Transverse colon (tissue), 4 donors: ENCODE measurements at regions not wholly inside any gene's neighbourhood (a gene's known extent, or its start where the extent isn't known, plus 50 kb on each side); places are given as distances from the start of the nearest gene placed in this dataset.

Experiments used
- CTCF ChIP-seq, 5 experiments: fragments of 200-600 bp in 3 of 5; fragments of 450-650 bp in 2 of 5; sonication (generic) in 3 of 5; IDR thresholded peaks; 1 replicate in 2 of 5; 2 replicates in 3 of 5; pipeline ENCODE4 v1.5.1; 2016 to 2017; ENCODE audit warnings: antibody characterized with exemption in 5 of 5, inconsistent platforms in 3 of 5, mild to moderate bottlenecking in 2 of 5, moderate library complexity in 1 of 5
- EP300 ChIP-seq: sonication (generic); formaldehyde crosslinking; IDR thresholded peaks from one replicate; pipeline ENCODE4 v1.6.1; 2017; ENCODE audit warnings: antibody characterized with exemption, low read depth
- POLR2AphosphoS5 ChIP-seq, 3 donors: sonication (generic); formaldehyde crosslinking; IDR thresholded peaks; one replicate each; pipeline ENCODE4 v1.6.1; 2016; ENCODE audit warnings: antibody characterized with exemption in 3 of 3

- TF ChIP-seq CTCF (IDR thresholded peaks at IDR 0.05), result no peak
- no peak for TF ChIP-seq EP300
- no peak for TF ChIP-seq POLR2AphosphoS5 (IDR thresholded peaks at IDR 0.05)
These were observed 184.8 kb downstream of the SPTSSA start for GRCh38 chr14:34277191-34277590.
